ENCODE measurements at regions not wholly inside any gene's neighbourhood (a gene's known extent, or its start where the extent isn't known, plus 50 kb on each side); places are given as distances from the start of the nearest gene placed in this dataset.

DNA sequence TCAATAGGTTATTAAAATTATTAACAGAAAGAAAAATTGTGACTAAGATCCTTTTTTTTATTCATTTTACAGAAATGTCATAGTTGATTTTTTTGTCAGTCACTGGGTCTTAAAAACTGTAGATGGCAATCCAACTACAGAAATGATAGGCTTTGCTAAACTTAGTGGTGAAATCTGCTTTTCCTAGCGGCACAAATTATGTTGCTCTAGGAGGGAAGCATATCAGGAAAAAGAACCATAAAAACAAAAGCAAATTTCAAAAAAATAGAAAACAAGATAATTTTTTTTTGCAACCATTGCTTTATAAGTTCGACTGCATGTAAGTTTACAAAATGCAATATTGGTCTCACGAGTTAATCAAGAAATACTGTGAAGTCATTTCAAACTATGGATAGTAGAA is 443.5 kb upstream of the IGFBP7 start:
- Mint-ChIP-seq H3K9me3 (ENCODE audit: low read depth, unreplicated experiment) (no peaks in the 10 kb centered on the region), H3K27ac (ENCODE audit: unreplicated experiment) (no peak overlapping the region), H3K36me3 (ENCODE audit: insufficient read depth, unreplicated experiment) (no peaks in the 10 kb centered on the region), H3K27me3 (ENCODE audit: unreplicated experiment) (no peaks in the 10 kb centered on the region), H3K4me3 (ENCODE audit: low read depth, unreplicated experiment) (no peak overlapping the region), H3K4me1 (ENCODE audit: low read depth, unreplicated experiment) (no peaks in the 10 kb centered on the region)
- no peak for DNase-seq
- CTCF ChIA-PET: no interaction called here
- TF ChIP-seq CTCF (IDR thresholded peaks at IDR 0.05; ENCODE audit: unreplicated experiment): no peak
- intact Hi-C loops (cut with micrococcal nuclease; ENCODE audit: unreplicated experiment): no loop called here
- no TSS peak for BruUV-seq (replicated peaks)

- Mint-ChIP-seq H3K4me3 (ENCODE audit: low read depth, unreplicated experiment) (no peak overlapping the region), H3K36me3 (ENCODE audit: insufficient read depth, unreplicated experiment) (no peaks in the 10 kb centered on the region), H3K27me3 (ENCODE audit: unreplicated experiment) (no peaks in the 10 kb centered on the region), H3K9me3 (ENCODE audit: low read depth, unreplicated experiment) (no peaks in the 10 kb centered on the region), H3K4me1 (ENCODE audit: low read depth, unreplicated experiment) (no peaks in the 10 kb centered on the region), H3K27ac (ENCODE audit: unreplicated experiment) (no peak overlapping the region)
- no TSS peak for BruUV-seq (replicated peaks)
- no peak for DNase-seq
- intact Hi-C loops (cut with micrococcal nuclease; ENCODE audit: unreplicated experiment): no loop called here
- CTCF ChIA-PET: no interaction called here
- no peak for TF ChIP-seq CTCF (IDR thresholded peaks at IDR 0.05; ENCODE audit: unreplicated experiment)
Observed at GRCh38 chr4:57550198-57550597, 440.0 kb upstream of the IGFBP7 start.

GRCh38 chr4:57548856-57549255 is 438.7 kb upstream of the IGFBP7 start:
- Mint-ChIP-seq H3K9me3 (ENCODE audit: low read depth, unreplicated experiment) (no peaks in the 10 kb centered on the region), H3K27ac (ENCODE audit: unreplicated experiment) (no peak overlapping the region), H3K27me3 (ENCODE audit: unreplicated experiment) (no peaks in the 10 kb centered on the region), H3K36me3 (ENCODE audit: insufficient read depth, unreplicated experiment) (no peaks in the 10 kb centered on the region), H3K4me1 (ENCODE audit: low read depth, unreplicated experiment) (no peaks in the 10 kb centered on the region), H3K4me3 (ENCODE audit: low read depth, unreplicated experiment) (no peak overlapping the region)
- TF ChIP-seq CTCF (IDR thresholded peaks at IDR 0.05; ENCODE audit: unreplicated experiment): no peak
- BruUV-seq (replicated peaks): no TSS peak
- DNase-seq: no peak
- CTCF ChIA-PET: no interaction called here
- intact Hi-C loops (cut with micrococcal nuclease; ENCODE audit: unreplicated experiment): no loop called here

DNA sequence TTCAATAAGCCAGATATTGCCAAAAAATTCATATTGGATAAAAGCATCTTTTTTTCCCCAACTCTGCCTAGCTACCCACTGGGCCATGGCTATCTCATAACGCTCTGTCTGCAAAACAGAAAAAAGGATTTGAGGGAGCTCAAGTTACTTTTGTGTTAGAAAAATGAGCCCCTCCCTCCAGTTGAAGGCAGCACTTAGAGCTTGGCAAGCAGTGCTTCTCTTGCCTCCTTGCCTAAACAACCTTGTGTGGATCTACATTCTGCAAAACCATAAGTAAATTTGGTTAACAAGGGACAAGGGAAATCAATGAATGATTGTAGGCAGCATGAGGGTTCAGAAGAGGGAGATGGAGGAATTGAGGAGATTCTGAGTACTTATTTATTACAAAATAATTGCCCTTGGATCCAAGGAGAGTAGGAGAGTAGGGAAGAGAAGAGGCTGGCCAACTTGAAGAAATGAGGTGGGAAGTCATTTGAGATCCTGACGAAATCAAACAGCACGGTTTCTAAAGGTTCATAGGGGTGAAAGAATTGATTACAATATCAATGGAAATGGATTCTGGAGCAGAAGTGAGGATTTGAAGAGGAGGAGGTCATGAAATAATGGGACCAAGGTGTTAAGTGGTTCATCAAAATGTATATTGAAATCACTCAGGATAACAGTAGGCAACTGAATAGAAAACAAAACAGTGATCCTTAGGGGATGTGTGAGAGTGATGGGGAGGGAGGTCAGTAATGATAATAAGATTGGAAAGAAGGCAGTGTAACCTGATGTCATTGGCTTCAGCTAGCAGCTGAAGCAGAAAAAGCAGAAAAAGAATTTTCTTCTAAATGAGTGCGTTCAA is 434.8 kb upstream of the IGFBP7 start:
- intact Hi-C loops (cut with micrococcal nuclease; ENCODE audit: unreplicated experiment): no loop called here
- Mint-ChIP-seq H3K27ac (ENCODE audit: unreplicated experiment) (no peak overlapping the region), H3K27me3 (ENCODE audit: unreplicated experiment) (no peaks in the 10 kb centered on the region), H3K36me3 (ENCODE audit: insufficient read depth, unreplicated experiment) (no peaks in the 10 kb centered on the region), H3K4me1 (ENCODE audit: low read depth, unreplicated experiment) (no peaks in the 10 kb centered on the region), H3K4me3 (ENCODE audit: low read depth, unreplicated experiment) (no peak overlapping the region), H3K9me3 (ENCODE audit: low read depth, unreplicated experiment) (no peaks in the 10 kb centered on the region)
- BruUV-seq (replicated peaks): no TSS peak
- no peak for DNase-seq
- no peak for TF ChIP-seq CTCF (IDR thresholded peaks at IDR 0.05; ENCODE audit: unreplicated experiment)
- CTCF ChIA-PET: no interaction called here

Measured in Calu3 (cell line).